ENCODE measurements at regions not wholly inside any gene's neighbourhood (a gene's known extent, or its start where the extent isn't known, plus 50 kb on each side); places are given as distances from the start of the nearest gene placed in this dataset.
"Not testable (repeated sequence)": the region's sequence is repeated elsewhere in the genome, so short reads cannot be mapped to it uniquely, and the experiment has no call there.

DNA sequence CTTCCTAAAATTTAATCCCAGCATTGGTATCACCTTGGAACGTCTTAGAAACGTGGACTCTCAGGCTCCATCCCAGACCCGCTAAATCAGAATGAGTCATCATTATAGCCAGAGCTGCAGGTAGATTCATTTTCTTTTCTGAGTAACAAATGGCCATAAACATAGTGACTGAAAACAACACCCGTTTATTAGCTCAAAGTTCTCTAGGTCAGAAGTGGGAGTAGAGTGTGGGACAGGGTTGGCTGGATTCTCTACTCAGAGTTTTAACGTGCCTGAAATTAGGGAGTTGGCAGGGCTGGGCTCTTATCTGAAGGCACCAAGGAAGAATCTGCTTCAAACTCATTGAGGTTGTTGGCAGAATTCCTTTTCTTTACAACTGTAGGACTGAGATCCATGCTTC lies 101.8 kb upstream of the C1QTNF7 start:
- DNase-seq (ENCODE audit: low read depth, low spot score), result no peak
- H3K4me3 ChIP-seq (ENCODE audit: low read length), result no peak overlapping the region

DNA sequence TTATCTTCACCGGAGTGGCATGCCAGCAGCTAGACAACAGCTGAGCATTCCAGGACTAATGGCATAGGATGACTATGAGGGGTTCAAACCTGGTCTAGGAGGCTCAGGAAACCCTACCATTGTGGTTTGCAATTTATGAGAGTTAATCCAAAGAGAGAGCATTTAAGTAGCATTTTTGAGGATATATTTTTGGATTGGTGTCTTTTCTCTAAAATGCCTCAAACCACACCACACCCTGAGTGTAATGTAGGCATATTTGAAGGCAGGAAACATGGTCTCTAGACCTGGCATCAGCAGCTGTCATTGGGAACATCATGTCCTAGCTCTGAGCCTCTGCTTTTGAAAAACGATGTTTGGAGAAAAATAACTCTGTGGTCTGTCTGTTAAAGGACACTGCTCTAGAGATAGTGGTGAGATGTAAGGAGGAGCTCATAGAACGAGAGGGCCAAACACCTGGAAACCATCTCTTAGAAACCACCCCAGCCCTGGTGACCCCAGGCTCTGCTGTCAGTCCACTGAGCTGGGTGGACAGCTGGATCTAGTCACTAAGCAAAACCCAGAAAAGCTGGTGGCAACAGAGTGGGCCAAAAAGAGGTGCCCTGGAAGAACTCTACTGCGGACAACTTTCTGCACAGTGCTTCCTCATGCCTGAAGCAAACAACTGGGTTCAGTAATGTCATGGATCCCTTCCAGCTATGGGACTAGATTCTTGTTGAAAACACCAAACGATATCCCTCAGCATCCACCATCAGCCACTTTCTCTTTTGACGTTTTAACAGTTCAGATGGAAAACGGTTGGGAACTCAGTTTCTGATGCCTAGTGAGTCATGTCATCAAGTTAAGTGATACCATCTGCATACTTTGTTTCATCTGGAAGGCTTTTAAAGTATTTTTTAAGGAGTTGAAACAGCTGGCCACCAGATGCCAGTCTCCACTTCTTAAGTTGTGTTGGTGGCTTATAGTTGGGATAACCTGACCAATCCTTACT lies 100.2 kb upstream of the C1QTNF7 start:
- DNase-seq (ENCODE audit: low read depth, low spot score), result no peak

DNA sequence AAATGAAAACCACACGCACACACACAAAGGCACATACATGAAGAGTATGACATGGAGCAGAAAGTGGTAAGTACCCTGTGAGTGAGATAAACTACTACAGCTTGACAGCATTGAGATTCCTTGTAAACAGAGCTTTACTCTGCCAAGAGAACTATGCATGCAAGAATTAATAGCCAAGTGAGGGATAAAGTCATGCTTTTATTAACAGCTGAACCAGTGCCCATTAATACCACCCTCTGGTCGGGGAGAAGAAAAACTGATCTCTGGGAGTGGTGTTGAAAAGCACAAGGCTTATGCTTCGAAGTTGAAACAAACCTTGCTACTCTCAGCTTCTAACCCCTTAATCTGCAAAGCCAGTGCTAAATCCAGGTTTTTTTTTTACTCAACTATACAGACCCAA lies 95.9 kb upstream of the C1QTNF7 start:
- DNase-seq (ENCODE audit: low read depth, low spot score), result no peak
- H3K4me3 ChIP-seq (ENCODE audit: low read length), result no peak overlapping the region

More for the DNA sequence above, 100.2 kb upstream of the C1QTNF7 start:
- no peak overlapping the region for H3K4me3 ChIP-seq (ENCODE audit: low read length)

DNA sequence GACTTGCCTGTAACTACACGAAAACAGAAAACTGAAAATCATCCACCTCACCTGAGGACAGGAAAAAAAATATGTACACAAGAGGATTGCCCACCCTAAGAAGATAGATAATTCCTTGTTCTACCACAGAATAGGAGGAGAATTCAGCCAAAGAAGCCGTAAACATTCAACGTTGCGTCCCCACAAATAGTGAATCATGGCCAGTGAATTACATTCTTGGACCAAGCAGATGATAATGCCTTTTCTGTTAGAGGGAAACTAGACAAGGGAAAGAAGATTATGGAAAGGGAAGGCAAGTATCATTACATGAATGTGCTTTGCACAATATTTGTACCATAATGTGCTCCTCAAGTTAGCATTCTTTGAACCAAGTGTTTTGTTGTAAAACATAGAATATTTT lies 95.5 kb upstream of the C1QTNF7 start:
- no peak overlapping the region for H3K4me3 ChIP-seq (ENCODE audit: low read length)
- DNase-seq (ENCODE audit: low read depth, low spot score), result no peak

DNA sequence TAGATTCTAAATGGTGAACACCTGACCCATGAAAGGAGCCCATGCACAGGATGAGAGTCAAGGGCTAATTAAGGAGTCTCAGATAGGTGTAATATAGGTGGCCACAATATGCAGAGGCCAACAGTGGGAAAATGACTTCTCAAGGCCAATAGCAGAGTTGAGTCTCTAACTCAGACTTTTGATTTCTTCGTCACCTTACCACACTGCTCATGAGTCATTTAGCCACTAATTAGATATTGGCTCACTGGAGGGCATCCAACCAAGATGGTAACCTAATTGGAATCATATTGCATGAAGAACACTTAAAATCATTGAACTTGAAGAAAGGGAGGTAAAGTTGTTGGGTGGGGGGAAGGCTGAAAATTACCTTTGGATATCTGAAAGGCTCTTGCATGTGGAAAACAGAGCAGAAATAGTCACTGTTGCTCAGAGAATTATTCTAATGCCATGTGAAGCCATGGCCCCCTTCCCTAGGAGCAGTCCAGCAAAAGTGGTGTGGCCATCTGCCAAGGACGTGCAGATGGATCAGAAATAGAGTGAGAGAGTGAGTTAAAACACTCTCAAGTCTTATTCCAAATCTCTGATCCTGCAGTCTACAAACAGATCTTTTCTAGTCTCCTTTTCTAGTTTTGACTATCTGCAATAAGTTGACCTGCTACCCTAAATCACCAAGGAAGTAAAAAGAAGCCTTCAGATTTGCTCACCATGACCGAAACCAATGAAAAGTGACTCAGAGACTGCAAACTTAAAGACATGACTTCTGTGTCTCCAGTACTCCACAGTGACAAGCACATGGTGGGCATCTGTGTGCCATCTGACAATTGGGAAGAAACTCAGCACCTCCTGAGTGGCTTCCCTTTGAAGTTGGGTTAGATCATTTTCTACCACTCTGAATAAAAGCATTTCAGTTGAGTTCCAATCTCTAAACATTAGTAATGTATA lies 93.9 kb upstream of the C1QTNF7 start:
- DNase-seq (ENCODE audit: low read depth, low spot score), result no peak
- H3K4me3 ChIP-seq (ENCODE audit: low read length), result no peak overlapping the region

DNA sequence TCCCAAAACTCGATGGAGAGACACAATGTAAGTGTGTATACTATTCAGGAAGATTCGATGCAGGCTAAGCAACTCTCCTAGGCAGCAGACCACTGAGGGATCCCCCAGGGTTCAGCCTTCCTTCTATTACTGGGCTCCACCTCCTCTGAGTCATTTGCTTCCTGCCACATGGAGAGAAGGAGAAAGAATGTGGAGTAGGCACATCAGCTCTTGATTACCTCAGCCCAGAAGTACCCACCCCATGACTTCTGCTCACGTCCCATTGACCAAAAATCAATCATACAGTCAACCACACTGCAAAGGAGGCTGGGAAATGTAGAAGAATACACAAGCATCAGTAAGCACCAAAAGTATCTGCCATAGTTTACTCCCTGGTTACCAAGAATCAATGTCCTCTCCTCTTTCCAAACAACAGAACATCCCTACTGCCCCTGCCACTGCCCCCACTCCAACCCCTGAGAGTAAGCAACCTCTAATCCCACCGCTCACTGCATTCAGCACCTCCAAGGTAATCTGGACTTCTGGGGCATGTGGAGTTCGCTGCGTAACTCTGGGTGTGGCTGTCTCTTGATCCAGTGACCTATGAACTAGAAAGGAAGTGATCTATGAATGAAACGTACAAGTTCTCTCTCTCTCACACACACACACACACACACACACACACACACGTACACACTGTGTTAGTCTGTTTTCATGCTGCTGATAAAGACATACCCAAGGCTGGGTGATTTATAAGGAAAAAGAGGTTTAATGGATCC lies 91.2 kb upstream of the C1QTNF7 start:
- no peak for DNase-seq (ENCODE audit: low read depth, low spot score)
- no peak overlapping the region for H3K4me3 ChIP-seq (ENCODE audit: low read length)

DNA sequence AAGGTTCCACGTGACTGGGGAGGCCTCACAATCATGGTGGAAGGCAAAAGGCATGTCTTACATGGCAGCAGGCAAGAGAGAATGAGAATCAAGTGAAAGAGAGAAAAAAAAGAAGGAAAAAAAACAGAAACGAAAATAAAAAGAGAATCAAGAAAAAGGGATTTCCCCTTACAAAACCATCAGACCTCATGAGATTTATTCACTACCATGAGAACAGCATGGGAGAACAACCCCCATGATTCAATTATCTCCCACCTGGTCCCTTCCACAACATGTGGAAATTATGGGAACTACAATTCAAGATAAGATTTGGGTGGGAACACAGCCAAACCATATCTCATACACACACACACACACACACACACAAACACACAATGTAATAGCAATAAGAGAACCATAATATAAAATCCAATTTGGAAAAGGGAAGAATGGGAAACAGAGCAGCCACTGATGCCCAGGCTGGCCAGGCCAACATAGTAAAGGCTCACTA lies 90.6 kb upstream of the C1QTNF7 start:
- not testable (repeated sequence) for H3K4me3 ChIP-seq (ENCODE audit: low read length); DNase-seq (ENCODE audit: low read depth, low spot score)

DNA sequence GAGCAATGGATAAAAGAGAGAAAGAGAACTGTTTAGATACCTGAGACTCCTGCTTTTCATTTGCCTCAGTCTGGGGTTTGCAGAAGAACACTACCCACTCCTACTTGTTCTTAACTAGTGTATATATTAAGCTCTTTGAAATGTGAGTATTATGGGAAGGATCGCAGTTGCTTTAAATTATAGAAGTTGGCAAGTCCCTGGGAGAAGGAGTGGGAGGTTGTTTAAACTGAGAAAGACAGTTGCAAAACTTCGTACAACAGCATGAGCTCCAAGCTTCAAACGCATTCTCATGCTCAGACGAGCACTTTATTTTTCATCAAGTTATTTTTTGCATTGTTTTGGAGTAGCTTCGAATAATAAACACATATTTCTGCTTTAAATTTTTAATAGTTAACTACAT lies 88.1 kb upstream of the C1QTNF7 start:
- no peak overlapping the region for H3K4me3 ChIP-seq (ENCODE audit: low read length)
- no peak for DNase-seq (ENCODE audit: low read depth, low spot score)

DNA sequence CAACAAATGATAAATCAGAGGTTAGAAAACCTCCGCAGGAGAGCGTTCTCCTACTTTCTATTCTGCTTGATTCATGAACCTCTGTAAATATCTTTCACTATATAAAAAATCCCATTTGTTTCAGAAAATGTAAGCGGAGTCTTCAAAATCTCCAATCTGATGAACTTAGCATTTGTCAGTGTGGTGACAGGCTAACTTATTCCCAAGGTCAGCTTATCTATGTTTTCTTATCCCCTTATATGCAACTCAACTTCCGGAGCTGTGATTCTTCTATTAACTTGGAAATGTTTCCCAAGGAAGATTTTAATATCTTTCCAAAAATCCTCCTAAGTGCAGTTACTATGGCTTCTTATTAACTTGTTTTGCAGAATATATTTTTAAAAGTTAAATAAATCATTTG lies 87.5 kb upstream of the C1QTNF7 start:
- no peak overlapping the region for H3K4me3 ChIP-seq (ENCODE audit: low read length)
- no peak for DNase-seq (ENCODE audit: low read depth, low spot score)

DNA sequence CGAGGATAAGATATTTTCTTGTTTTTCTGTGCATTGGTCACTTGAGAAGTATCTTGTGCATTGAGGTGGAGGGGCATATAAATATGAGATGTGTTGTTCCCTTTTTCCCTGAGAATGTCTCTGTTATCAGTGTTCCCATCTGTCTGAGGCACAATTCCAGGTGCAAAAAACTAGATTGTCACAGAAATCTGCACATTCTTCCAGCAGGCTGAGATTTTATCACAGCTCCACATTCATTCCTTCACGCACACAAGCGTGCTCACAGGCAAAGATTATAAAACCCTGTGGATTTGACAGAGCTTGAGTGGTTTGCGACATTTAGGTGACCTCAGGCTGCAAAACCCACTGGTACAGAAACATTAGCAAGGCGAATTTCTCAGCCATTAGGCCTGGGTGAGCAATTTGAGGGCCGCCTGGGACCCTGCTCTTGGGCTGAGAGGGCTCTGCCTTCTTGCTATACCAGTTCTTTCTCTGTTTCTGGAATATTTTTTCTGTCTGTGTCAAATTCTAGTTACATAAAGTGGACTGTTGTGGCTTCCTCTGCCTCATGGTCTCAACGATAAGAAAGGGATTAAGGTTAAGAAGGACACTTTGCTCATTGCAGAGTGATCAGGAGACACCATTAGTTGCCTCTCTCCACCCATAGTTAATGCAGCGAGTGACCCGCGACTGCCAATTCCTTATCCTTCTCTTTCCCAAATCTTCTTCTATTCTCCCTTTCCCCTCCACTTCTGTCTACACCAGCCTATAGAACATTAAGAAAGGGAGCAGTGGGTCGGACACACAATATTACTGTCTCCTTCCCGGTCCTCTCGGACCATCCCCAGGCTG lies 86.7 kb upstream of the C1QTNF7 start:
- no peak overlapping the region for H3K4me3 ChIP-seq (ENCODE audit: low read length)
- DNase-seq (ENCODE audit: low read depth, low spot score), result no peak

DNA sequence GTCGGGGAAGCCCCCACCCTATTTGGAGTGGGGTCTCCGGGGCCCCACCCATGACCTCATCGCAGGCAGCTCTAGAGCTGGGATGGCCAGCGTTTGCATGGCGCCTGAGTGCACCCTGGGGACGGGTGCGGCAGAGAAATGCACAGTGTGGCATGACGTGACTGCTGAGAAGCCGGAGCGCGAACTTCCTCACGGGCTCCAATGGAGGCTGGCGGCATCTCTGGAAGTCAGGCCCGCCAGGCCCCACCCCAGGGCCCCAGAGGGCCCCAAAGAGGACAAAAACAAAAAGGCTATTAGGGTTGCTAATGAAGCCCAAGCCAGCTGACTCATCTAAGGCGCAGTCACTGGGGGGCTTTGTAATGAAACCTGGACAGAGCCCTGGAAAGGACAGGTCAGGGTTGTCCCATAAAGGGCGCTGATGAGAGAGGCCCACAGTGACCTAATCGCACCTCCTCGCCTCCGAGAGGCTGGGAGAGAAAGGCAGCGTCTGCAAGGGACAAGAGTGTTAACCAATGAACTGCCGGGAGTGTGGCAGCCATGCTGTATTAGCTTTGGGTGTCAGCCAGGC lies 86.0 kb upstream of the C1QTNF7 start:
- H3K4me3 ChIP-seq (ENCODE audit: low read length), result no peak overlapping the region
- no peak for DNase-seq (ENCODE audit: low read depth, low spot score)

DNA sequence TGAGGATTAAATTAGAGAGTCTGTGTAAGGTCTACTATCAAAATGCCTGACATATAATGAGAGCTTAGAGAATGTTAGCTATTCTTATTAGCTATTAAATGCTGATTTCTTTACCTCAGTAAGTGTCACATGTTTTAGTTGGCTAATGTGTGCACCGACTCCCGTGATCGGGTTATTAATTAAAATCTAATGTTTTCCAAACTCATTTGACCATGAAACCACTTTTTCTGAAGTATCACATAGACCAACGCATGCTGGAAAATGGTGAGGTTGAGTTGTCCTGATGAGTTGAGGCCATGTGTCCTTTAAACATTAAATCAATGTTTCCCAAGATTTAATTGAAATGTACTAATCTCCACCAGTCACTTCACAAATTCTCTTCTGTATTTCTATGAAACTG lies 84.8 kb upstream of the C1QTNF7 start:
- no peak for DNase-seq (ENCODE audit: low read depth, low spot score)
- H3K4me3 ChIP-seq (ENCODE audit: low read length), result no peak overlapping the region

DNA sequence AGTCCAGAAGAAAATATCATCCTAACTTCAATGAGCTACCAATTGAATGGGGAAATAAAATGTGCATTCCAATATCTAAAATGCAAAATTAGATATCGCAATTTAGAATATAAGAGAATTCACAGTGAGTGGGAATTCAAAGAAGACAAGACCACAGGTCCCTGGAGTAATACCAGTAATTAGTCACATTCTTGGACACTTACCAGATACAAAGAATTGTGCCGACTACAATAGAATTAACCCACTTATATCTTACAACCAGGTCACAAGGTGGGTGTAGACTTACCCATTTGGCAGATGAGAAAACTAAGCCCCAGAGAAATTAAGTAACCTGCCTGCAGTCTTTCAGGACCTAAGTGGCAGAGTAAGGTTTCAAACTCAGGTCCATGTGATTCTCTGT lies 84.3 kb upstream of the C1QTNF7 start:
- no peak for DNase-seq (ENCODE audit: low read depth, low spot score)
- H3K4me3 ChIP-seq (ENCODE audit: low read length), result no peak overlapping the region

DNA sequence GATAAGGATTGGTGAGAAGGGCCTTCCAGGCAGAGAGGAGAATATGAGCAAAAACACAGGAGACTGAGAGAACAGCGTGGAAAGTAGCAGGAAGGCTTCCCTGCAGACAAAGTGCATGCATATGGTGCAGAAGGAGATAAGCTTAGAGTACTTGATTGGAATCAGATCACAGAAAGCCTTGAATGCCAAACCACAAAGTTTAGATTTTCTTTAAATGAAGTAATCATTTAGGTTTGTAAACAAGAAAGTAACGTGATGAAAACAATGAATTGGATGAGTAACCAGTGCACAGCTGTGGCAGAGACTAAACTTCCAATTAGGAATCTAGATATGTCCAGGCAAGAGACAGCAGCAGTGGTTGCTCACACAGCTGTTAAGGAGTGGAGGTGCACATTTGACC lies 83.8 kb upstream of the C1QTNF7 start:
- no peak overlapping the region for H3K4me3 ChIP-seq (ENCODE audit: low read length)
- DNase-seq (ENCODE audit: low read depth, low spot score), result no peak

DNA sequence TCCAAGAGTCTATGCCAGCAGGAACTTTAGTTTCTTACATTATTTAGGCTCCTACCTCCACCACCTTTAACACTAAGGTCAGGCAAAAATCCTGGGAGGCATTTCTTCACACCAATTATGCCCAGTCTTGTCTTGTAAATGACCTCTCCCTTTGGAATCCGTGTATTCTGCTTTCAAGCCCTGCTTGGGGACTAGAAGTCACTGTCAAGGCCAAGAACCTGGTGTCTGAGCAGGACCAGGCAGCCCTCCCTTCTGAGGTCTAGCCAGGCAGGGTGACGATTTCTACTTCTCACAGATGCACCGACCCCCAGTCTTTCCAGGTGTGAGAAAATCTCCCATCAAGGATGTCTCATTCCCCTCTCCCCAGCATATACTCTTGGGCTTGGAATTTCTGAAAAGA lies 82.7 kb upstream of the C1QTNF7 start:
- no peak for DNase-seq (ENCODE audit: low read depth, low spot score)

DNA sequence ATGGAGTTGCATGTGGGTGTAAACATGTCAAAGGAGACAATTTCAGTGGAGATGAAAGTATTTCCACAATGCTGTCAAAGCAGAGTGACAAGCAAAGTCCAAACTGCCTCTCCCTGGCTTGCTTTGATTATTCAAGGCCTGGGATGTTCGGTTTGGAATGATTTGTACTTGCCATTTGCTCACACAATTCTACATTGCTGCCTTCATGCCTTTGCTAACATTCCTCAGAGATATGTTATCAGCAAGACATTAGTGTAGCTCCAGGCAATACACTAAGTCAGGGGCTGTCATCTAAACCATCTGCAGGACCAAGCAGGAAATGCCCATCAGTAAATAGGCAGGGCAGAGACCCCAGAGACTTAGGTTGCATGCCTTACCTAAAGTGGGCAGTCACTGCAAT lies 79.6 kb upstream of the C1QTNF7 start:
- H3K4me3 ChIP-seq (ENCODE audit: low read length), result no peak overlapping the region
- DNase-seq (ENCODE audit: low read depth, low spot score), result no peak

More for the DNA sequence above, 82.7 kb upstream of the C1QTNF7 start:
- no peak overlapping the region for H3K4me3 ChIP-seq (ENCODE audit: low read length)

DNA sequence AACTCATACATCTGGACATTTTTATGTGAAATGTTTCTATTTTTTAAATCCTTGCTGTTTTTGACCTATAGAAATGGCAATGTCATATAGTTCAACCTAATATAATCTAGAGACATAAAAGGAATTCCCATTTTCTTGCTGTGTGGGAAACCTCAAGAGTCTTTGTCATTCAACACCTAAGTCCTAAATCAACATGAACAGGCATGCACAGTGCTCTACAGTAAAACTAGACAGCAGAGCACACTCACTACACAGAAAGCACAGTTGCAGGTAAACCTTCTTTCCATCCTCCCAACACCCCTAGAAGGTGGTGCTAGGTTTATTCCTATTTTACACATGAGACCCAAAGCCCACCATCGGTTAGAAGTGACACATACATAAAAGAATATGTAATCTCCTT lies 79.1 kb upstream of the C1QTNF7 start:
- H3K4me3 ChIP-seq (ENCODE audit: low read length), result no peak overlapping the region
- no peak for DNase-seq (ENCODE audit: low read depth, low spot score)

DNA sequence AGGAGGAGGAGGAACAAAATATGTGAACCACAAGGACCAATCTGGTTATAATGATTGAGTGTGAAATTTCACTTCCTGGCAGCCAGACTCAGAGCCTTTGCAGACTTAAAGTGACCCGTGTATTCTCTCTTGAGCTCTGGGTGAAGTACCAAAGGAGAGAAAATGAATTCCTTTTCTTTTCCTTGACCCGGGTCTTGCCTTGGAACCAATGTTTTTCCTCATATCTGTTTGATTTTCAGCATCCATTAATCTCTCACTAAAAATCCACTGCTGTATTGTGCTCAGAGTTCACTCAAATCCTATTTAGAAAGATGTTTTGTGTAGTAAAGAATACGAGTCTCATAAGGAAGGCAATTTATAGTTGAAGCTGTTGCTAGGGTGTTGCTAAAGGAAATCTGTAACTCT lies 78.3 kb upstream of the C1QTNF7 start:
- DNase-seq (ENCODE audit: low read depth, low spot score), result no peak
- no peak overlapping the region for H3K4me3 ChIP-seq (ENCODE audit: low read length)

All from Jurkat, Clone E6-1 (cell line).